GM12878 (cell line): ENCODE measurements at regions not wholly inside any gene's neighbourhood (a gene's known extent, or its start where the extent isn't known, plus 50 kb on each side); places are given as distances from the start of the nearest gene placed in this dataset.

ENCODE experiments used
- POLR2AphosphoS5 ChIP-seq: IDR thresholded peaks from 2 replicates; pipeline ENCODE4 v1.6.1; 2011; ENCODE audit warnings: mild to moderate bottlenecking, low read length, inconsistent platforms
- TF ChIP-seq, protein P1 (sequence below): fragments of 450-650 bp; IDR thresholded peaks from 2 replicates; pipeline ENCODE4 v1.6.1; 2016; ENCODE audit warnings: mild to moderate bottlenecking
- TF ChIP-seq, protein P2 (sequence below), 3 experiments: IDR thresholded peaks in 2 of 3; conservative IDR thresholded peaks in 1 of 3; 2 replicates each; pipeline ENCODE4 v1.5.1; 2011; ENCODE audit warnings: low read depth in 3 of 3, low read length in 3 of 3, mild to moderate bottlenecking in 3 of 3, control low read depth in 2 of 3, moderate library complexity in 2 of 3, inconsistent platforms in 1 of 3, mixed read lengths in 1 of 3; ENCODE audit not compliant: control insufficient read depth in 2 of 3, insufficient read depth in 1 of 3; ENCODE audit errors: extremely low read depth in 1 of 3

GRCh38 chr12:87444039-87444438 lies 585.2 kb downstream of the C12orf50 start:
- no peak for TF ChIP-seq POLR2AphosphoS5
- TF ChIP-seq, protein P1, sequence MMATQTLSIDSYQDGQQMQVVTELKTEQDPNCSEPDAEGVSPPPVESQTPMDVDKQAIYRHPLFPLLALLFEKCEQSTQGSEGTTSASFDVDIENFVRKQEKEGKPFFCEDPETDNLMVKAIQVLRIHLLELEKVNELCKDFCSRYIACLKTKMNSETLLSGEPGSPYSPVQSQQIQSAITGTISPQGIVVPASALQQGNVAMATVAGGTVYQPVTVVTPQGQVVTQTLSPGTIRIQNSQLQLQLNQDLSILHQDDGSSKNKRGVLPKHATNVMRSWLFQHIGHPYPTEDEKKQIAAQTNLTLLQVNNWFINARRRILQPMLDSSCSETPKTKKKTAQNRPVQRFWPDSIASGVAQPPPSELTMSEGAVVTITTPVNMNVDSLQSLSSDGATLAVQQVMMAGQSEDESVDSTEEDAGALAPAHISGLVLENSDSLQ: no peak
- TF ChIP-seq, protein P2, sequence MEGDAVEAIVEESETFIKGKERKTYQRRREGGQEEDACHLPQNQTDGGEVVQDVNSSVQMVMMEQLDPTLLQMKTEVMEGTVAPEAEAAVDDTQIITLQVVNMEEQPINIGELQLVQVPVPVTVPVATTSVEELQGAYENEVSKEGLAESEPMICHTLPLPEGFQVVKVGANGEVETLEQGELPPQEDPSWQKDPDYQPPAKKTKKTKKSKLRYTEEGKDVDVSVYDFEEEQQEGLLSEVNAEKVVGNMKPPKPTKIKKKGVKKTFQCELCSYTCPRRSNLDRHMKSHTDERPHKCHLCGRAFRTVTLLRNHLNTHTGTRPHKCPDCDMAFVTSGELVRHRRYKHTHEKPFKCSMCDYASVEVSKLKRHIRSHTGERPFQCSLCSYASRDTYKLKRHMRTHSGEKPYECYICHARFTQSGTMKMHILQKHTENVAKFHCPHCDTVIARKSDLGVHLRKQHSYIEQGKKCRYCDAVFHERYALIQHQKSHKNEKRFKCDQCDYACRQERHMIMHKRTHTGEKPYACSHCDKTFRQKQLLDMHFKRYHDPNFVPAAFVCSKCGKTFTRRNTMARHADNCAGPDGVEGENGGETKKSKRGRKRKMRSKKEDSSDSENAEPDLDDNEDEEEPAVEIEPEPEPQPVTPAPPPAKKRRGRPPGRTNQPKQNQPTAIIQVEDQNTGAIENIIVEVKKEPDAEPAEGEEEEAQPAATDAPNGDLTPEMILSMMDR (IDR thresholded peaks at IDR 0.05 in 2 of 3, conservative IDR thresholded peaks at IDR 0.05 in 1 of 3; ENCODE audit: control insufficient read depth in 2 of 3, extremely low read depth in 1 of 3, insufficient read depth in 1 of 3, low read depth in 3 of 3, low read length in 3 of 3): no peak
